A549 (cell line): ENCODE measurements at regions not wholly inside any gene's neighbourhood (a gene's known extent, or its start where the extent isn't known, plus 50 kb on each side); places are given as distances from the start of the nearest gene placed in this dataset.

ENCODE experiments used
- ATAC-seq, 2 experiments: fragments of 200-7000 bp in 1 of 2; fragments of >200 bp in 1 of 2; cut with Nextera tagmentation in 1 of 2; cut with Tn5 transposase in 1 of 2; 3 replicates each; pipeline versions ENCODE4 v1.8.0 to v1.9.1; 2018 to 2020; ENCODE audit warnings: mild to moderate bottlenecking in 1 of 2, moderate library complexity in 1 of 2
- CTCF ChIA-PET: fragments of 300-600 bp; sonication (Branson Sonifier 250); formaldehyde crosslinking; extraction: SDS; loops from one replicate; lab custom pipeline; 2021; ENCODE audit warnings: antibody characterized with exemption, inconsistent platforms; lab: Yijun Ruan, JAX
- POLR2A ChIA-PET: fragments of 350-600 bp; formaldehyde crosslinking; extraction: SDS; loops from one replicate; lab custom pipeline; 2021; ENCODE audit warnings: antibody characterized with exemption, inconsistent platforms; lab: Yijun Ruan, JAX
- DNase-seq, 2 experiments: peaks; one replicate each; pipeline versions ENCODE4 v3.0.0 to v3.0.0-alpha.2; 2011 to 2016; ENCODE audit warnings: low read depth in 1 of 2, low spot score in 1 of 2
- FAIRE-seq: peaks from 2 replicates; lab custom pipeline; 2011; peaks lifted over from hg19 to GRCh38; lab: Jason Lieb, UNC
- H3K27ac ChIP-seq, 2 experiments: fragments of >200 bp; sonication (Bioruptor Twin); formaldehyde crosslinking; 3 replicates each; pipeline ENCODE4 v1.5.1; 2016 to 2017
- H3K4me1 ChIP-seq: fragments of >200 bp; sonication (Bioruptor Twin); formaldehyde crosslinking; 3 replicates; pipeline ENCODE4 v1.6.1; 2016
- H3K4me2 ChIP-seq: fragments of >200 bp; sonication (Bioruptor Twin); formaldehyde crosslinking; 3 replicates; pipeline ENCODE4 v1.6.1; 2016
- H3K4me3 ChIP-seq: fragments of >200 bp; sonication (Bioruptor Twin); formaldehyde crosslinking; 3 replicates; pipeline ENCODE4 v1.5.1; 2016
- H3K9me3 ChIP-seq: fragments of >200 bp; sonication (Bioruptor Twin); formaldehyde crosslinking; 3 replicates; pipeline ENCODE4 v1.6.1; 2016
- ATOH8 ChIP-seq: fragments of 250-450 bp; sonication (Bioruptor Pico); IDR thresholded peaks from 2 replicates; pipeline ENCODE4 v1.5.0; 2020; ENCODE audit warnings: low read depth, mild to moderate bottlenecking, moderate library complexity
- BCL3 ChIP-seq: fragments of >200 bp; sonication (Bioruptor Twin); formaldehyde crosslinking; IDR thresholded peaks from 3 replicates; pipeline ENCODE4 v1.6.1; 2016
- CBX2 ChIP-seq: fragments of 200-600 bp; sonication (generic); IDR thresholded peaks from 2 replicates; pipeline ENCODE4 v1.6.1; 2016; ENCODE audit warnings: low read depth, mild to moderate bottlenecking, borderline replicate concordance
- CBX8 ChIP-seq: fragments of 200-600 bp; sonication (generic); IDR thresholded peaks from 2 replicates; pipeline ENCODE4 v1.6.1; 2016
- CEBPB ChIP-seq, 2 experiments: fragments of >200 bp in 1 of 2; sonication (Bioruptor Twin) in 1 of 2; formaldehyde crosslinking in 1 of 2; IDR thresholded peaks; 2 replicates each; pipeline ENCODE4 v1.6.1; 2012 to 2016
- CHD2 ChIP-seq: fragments of 150-350 bp; IDR thresholded peaks from 2 replicates; pipeline ENCODE4 v1.6.1; 2014; ENCODE audit warnings: low read length; ENCODE audit not compliant: partially characterized antibody
- CHD4 ChIP-seq: fragments of 200-600 bp; sonication (generic); IDR thresholded peaks from 2 replicates; pipeline ENCODE4 v1.6.1; 2016; ENCODE audit warnings: antibody characterized with exemption, mild to moderate bottlenecking, borderline replicate concordance
- E2F6 ChIP-seq: IDR thresholded peaks from 2 replicates; pipeline ENCODE4 v1.6.1; 2012; ENCODE audit warnings: low read depth, borderline replicate concordance
- EHMT2 ChIP-seq: fragments of 200-600 bp; sonication (generic); IDR thresholded peaks from 2 replicates; pipeline ENCODE4 v1.6.1; 2016; ENCODE audit warnings: antibody characterized with exemption, low read depth, mild to moderate bottlenecking, moderate library complexity
- EP300 ChIP-seq, 2 experiments: fragments of >200 bp; sonication (Bioruptor Twin); formaldehyde crosslinking; IDR thresholded peaks; 2 replicates in 1 of 2; 3 replicates in 1 of 2; pipeline ENCODE4 v1.6.1; 2016 to 2017
- ESRRA ChIP-seq: fragments of 150-350 bp; IDR thresholded peaks from 2 replicates; pipeline ENCODE4 v1.6.1; 2014; ENCODE audit warnings: mild to moderate bottlenecking, low read length, borderline replicate concordance
- FOXS1 ChIP-seq: fragments of 250-450 bp; sonication (Bioruptor Pico); IDR thresholded peaks from 2 replicates; pipeline ENCODE4 v1.5.0; 2020; ENCODE audit warnings: mild to moderate bottlenecking, moderate library complexity
- GATA3 ChIP-seq: IDR thresholded peaks from 2 replicates; pipeline ENCODE4 v1.6.1; 2012; ENCODE audit warnings: borderline replicate concordance
- HDAC2 ChIP-seq: fragments of 200-600 bp; sonication (generic); IDR thresholded peaks from 2 replicates; pipeline ENCODE4 v1.6.1; 2016
- HOXB13 ChIP-seq: fragments of 250-450 bp; sonication (Bioruptor Pico); IDR thresholded peaks from 2 replicates; pipeline ENCODE4 v1.5.0; 2020; ENCODE audit warnings: low read depth, mild to moderate bottlenecking, moderate library complexity
- JUN ChIP-seq, 2 experiments: fragments of >200 bp; sonication (Bioruptor Twin); formaldehyde crosslinking; IDR thresholded peaks; 2 replicates in 1 of 2; 3 replicates in 1 of 2; pipeline ENCODE4 v1.6.1; 2016 to 2017
- JUNB ChIP-seq: fragments of >200 bp; sonication (Bioruptor Twin); formaldehyde crosslinking; IDR thresholded peaks from 2 replicates; pipeline ENCODE4 v1.6.1; 2016
- KDM5A ChIP-seq: fragments of 200-600 bp; sonication (generic); IDR thresholded peaks from 2 replicates; pipeline ENCODE4 v1.6.1; 2016; ENCODE audit warnings: antibody characterized with exemption, mild to moderate bottlenecking
- MAZ ChIP-seq: fragments of 150-350 bp; IDR thresholded peaks from 2 replicates; pipeline ENCODE4 v1.6.1; 2014; ENCODE audit warnings: antibody characterized with exemption, low read depth, low read length, borderline replicate concordance
- NPAS2 ChIP-seq: fragments of 250-450 bp; sonication (Bioruptor Pico); IDR thresholded peaks from 2 replicates; pipeline ENCODE4 v1.8.0; 2022; ENCODE audit warnings: mild to moderate bottlenecking, moderate library complexity, borderline replicate concordance
- NR3C1 ChIP-seq: fragments of >200 bp; sonication (Bioruptor Twin); formaldehyde crosslinking; IDR thresholded peaks from 3 replicates; pipeline ENCODE4 v1.6.1; 2017
- PBX3 ChIP-seq: IDR thresholded peaks from 2 replicates; pipeline ENCODE4 v1.6.1; 2012
- PHF8 ChIP-seq: fragments of 200-600 bp; sonication (generic); IDR thresholded peaks from 2 replicates; pipeline ENCODE4 v1.6.1; 2016; ENCODE audit warnings: low read depth, mild to moderate bottlenecking, antibody characterized with exemption, moderate library complexity, borderline replicate concordance
- POLR2A ChIP-seq: IDR thresholded peaks from 2 replicates; pipeline ENCODE4 v1.6.1; 2012; ENCODE audit warnings: mild to moderate bottlenecking, low read length
- RAD21 ChIP-seq, 2 experiments: fragments of >200 bp in 1 of 2; sonication (Bioruptor Twin) in 1 of 2; formaldehyde crosslinking in 1 of 2; IDR thresholded peaks in 1 of 2; conservative IDR thresholded peaks in 1 of 2; 2 replicates in 1 of 2; 3 replicates in 1 of 2; pipeline ENCODE4 v1.6.1; 2012 to 2018; ENCODE audit warnings: inconsistent platforms in 1 of 2
- RCOR1 ChIP-seq: fragments of 150-350 bp; IDR thresholded peaks from 2 replicates; pipeline ENCODE4 v1.6.1; 2014; ENCODE audit warnings: antibody characterized with exemption, low read length, low read depth
- RFX5 ChIP-seq: fragments of 450-650 bp; IDR thresholded peaks from 2 replicates; pipeline ENCODE4 v1.7.1; 2014; ENCODE audit warnings: antibody characterized with exemption, mild to moderate bottlenecking, moderate library complexity
- RNF2 ChIP-seq: fragments of 200-600 bp; sonication (generic); IDR thresholded peaks from 2 replicates; pipeline ENCODE4 v1.6.1; 2016; ENCODE audit warnings: low read depth, mild to moderate bottlenecking, antibody characterized with exemption, moderate library complexity, borderline replicate concordance
- TFCP2L1 ChIP-seq: fragments of 250-450 bp; sonication (Bioruptor Pico); IDR thresholded peaks from 2 replicates; pipeline ENCODE4 v1.5.0; 2021; ENCODE audit warnings: mild to moderate bottlenecking
- TP53 ChIP-seq: fragments of 250-450 bp; sonication (Bioruptor Pico); IDR thresholded peaks from 2 replicates; pipeline ENCODE4 v1.5.0; 2021; ENCODE audit warnings: mild to moderate bottlenecking, moderate library complexity
- USF2 ChIP-seq: fragments of 450-650 bp; IDR thresholded peaks from 2 replicates; pipeline ENCODE4 v1.6.1; 2014; ENCODE audit warnings: antibody characterized with exemption
- ZNF302 ChIP-seq: fragments of 250-450 bp; sonication (Bioruptor Pico); IDR thresholded peaks from 2 replicates; pipeline ENCODE4 v1.9.0; 2021; ENCODE audit warnings: inconsistent platforms, mild to moderate bottlenecking, moderate library complexity
- ZSCAN20 ChIP-seq: fragments of 250-450 bp; sonication (Bioruptor Pico); IDR thresholded peaks from 2 replicates; pipeline ENCODE4 v1.8.0; 2022; ENCODE audit warnings: mild to moderate bottlenecking, moderate library complexity
- WGBS: methylation state at CpG from one replicate; pipeline ENCODE4 v1.1.6; 2017; ENCODE audit errors: missing lambda C conversion rate; 5-methylcytosine and 5-hydroxymethylcytosine counted together
- TF ChIP-seq, protein P1 (sequence below): fragments of 150-350 bp; IDR thresholded peaks from 2 replicates; pipeline ENCODE4 v1.6.1; 2014; ENCODE audit warnings: low read depth, mild to moderate bottlenecking, low read length

- no peaks in the 10 kb centered on the region for H3K9me3 ChIP-seq
- ChIA-PET POLR2A (no interaction called here), CTCF (interaction anchor here (0.6 kb wide), 1 partner anchor 10 kb away, joined by 3 read pairs; no protein-coding TSS in a partner anchor)
- H3K4me2 ChIP-seq, result no peak overlapping the region
- no peak for TF ChIP-seq CBX2
- no peak for TF ChIP-seq POLR2A
- TF ChIP-seq USF2, result no peak
- TF ChIP-seq TP53, result no peak
- TF ChIP-seq FOXS1 (CRISPR knock-in tag), result no peak
- no peak for TF ChIP-seq BCL3
- TF ChIP-seq JUNB, result no peak
- no peak for TF ChIP-seq CHD4
- no peak for TF ChIP-seq TFCP2L1 (CRISPR knock-in tag)
- TF ChIP-seq CHD2, result no peak
- TF ChIP-seq CEBPB (IDR thresholded peaks at IDR 0.05), result no peak
- TF ChIP-seq RNF2, result no peak
- TF ChIP-seq CBX8, result no peak
- TF ChIP-seq GATA3, result no peak
- no peak for TF ChIP-seq PHF8
- no peak for TF ChIP-seq MAZ
- TF ChIP-seq JUN (IDR thresholded peaks at IDR 0.05), result no peak
- TF ChIP-seq E2F6, result no peak
- TF ChIP-seq EP300 (IDR thresholded peaks at IDR 0.05), result no peak
- H3K27ac ChIP-seq, result no peak overlapping the region
- DNase-seq (no peak), FAIRE-seq (no peak), ATAC-seq (no peak)
- H3K4me3 ChIP-seq, result no peak overlapping the region
- no peaks in the 10 kb centered on the region for H3K4me1 ChIP-seq
- WGBS, result 3% methylated on average over 2 of the region's 2 CpGs
These were observed 130.5 kb upstream of the MAN1A1 start for GRCh38 chr6:119479860-119480655.

DNA sequence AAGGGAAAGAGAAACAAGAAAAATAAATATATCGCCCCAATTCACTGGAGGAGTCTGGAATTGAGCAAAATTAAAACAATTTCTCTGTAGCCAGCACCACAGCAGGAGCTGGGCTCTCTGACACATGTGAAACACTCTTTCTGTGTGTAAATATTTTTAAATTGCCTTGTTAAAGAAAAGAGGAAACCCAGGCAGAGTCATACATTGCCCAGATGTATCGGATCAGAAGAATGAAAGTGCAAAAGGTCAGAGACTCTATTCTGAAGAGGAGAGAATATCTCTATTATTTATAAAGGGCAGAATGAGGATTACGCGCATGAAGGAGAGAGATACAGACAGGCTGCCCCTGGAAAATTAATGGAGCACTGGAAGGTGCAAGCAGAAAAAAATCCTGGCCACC lies 127.0 kb upstream of the MAN1A1 start:
- FAIRE-seq, result no peak
- TF ChIP-seq EHMT2, result no peak
- TF ChIP-seq MAZ, result no peak
- no peak for TF ChIP-seq PBX3
- no peak for TF ChIP-seq RNF2
- no peak for TF ChIP-seq HOXB13
- no peak for TF ChIP-seq NR3C1
- TF ChIP-seq ESRRA, result no peak
- no peak for TF ChIP-seq PHF8
- TF ChIP-seq JUNB, result no peak
- no peak for TF ChIP-seq KDM5A
- TF ChIP-seq ATOH8 (CRISPR knock-in tag), result no peak
- no peak for TF ChIP-seq RAD21 (conservative IDR thresholded peaks at IDR 0.05 in 1 of 2, IDR thresholded peaks at IDR 0.05 in 1 of 2)
- TF ChIP-seq, protein P1, sequence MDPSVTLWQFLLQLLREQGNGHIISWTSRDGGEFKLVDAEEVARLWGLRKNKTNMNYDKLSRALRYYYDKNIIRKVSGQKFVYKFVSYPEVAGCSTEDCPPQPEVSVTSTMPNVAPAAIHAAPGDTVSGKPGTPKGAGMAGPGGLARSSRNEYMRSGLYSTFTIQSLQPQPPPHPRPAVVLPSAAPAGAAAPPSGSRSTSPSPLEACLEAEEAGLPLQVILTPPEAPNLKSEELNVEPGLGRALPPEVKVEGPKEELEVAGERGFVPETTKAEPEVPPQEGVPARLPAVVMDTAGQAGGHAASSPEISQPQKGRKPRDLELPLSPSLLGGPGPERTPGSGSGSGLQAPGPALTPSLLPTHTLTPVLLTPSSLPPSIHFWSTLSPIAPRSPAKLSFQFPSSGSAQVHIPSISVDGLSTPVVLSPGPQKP, result no peak
- TF ChIP-seq NPAS2 (CRISPR knock-in tag), result no peak
- TF ChIP-seq RCOR1, result no peak
- no peak for TF ChIP-seq RFX5
- no peak for TF ChIP-seq HDAC2
- no peak for TF ChIP-seq ZSCAN20
- no peak for TF ChIP-seq ZNF302 (CRISPR knock-in tag)

More for the DNA sequence above, 127.0 kb upstream of the MAN1A1 start:
- Histone ChIP-seq H3K27ac (no peak overlapping the region), H3K4me3 (no peak overlapping the region), H3K9me3 (no peaks in the 10 kb centered on the region), H3K4me2 (no peak overlapping the region), H3K4me1 (no peaks in the 10 kb centered on the region)
- ChIA-PET CTCF (no interaction called here), POLR2A (no interaction called here)
- DNase-seq (no peak), ATAC-seq (no peak)
- WGBS, result 31% methylated on average over 4 of the region's 4 CpGs
